ENCODE measurements at regions not wholly inside any gene's neighbourhood (a gene's known extent, or its start where the extent isn't known, plus 50 kb on each side); places are given as distances from the start of the nearest gene placed in this dataset.
A peak's percentile ranks its signal among the peaks of the same experiment; 100 is the strongest.
"Not testable (repeated sequence)": the region's sequence is repeated elsewhere in the genome, so short reads cannot be mapped to it uniquely, and the experiment has no call there.

- Mint-ChIP-seq H3K36me3 (ENCODE audit: low read depth) (no peaks in the 10 kb centered on the region), H3K9me3 (peaks cover 3% of the 10 kb centered on the region)
- no peak for DNase-seq
These were observed 117.5 kb upstream of the CDK13 start for GRCh38 chr7:39832519-39833085.

GRCh38 chr7:39833180-39833799, 116.8 kb upstream of the CDK13 start:
- not testable (repeated sequence) for H3K9me3 Mint-ChIP-seq; H3K36me3 Mint-ChIP-seq (ENCODE audit: low read depth); H3K27ac Mint-ChIP-seq
- DNase-seq, result peak; percentile 84
- H3K27me3 Mint-ChIP-seq (ENCODE audit: low read depth, poor library complexity), result peaks cover 52% of the 10 kb centered on the region
- H3K4me3 Mint-ChIP-seq, result peak overlapping the region; percentile 82
- H3K4me1 Mint-ChIP-seq, result peaks cover 34% of the 10 kb centered on the region

More at GRCh38 chr7:39832519-39833085, 117.5 kb upstream of the CDK13 start:
- Mint-ChIP-seq H3K4me3 (peak overlapping the region; percentile 74), H3K4me1 (peaks cover 40% of the 10 kb centered on the region), H3K27me3 (ENCODE audit: low read depth, poor library complexity) (peaks cover 52% of the 10 kb centered on the region), H3K27ac (no peak overlapping the region)
- TF ChIP-seq, protein P1, sequence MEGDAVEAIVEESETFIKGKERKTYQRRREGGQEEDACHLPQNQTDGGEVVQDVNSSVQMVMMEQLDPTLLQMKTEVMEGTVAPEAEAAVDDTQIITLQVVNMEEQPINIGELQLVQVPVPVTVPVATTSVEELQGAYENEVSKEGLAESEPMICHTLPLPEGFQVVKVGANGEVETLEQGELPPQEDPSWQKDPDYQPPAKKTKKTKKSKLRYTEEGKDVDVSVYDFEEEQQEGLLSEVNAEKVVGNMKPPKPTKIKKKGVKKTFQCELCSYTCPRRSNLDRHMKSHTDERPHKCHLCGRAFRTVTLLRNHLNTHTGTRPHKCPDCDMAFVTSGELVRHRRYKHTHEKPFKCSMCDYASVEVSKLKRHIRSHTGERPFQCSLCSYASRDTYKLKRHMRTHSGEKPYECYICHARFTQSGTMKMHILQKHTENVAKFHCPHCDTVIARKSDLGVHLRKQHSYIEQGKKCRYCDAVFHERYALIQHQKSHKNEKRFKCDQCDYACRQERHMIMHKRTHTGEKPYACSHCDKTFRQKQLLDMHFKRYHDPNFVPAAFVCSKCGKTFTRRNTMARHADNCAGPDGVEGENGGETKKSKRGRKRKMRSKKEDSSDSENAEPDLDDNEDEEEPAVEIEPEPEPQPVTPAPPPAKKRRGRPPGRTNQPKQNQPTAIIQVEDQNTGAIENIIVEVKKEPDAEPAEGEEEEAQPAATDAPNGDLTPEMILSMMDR (IDR thresholded peaks at IDR 0.05), result no peak

GRCh38 chr7:39833865-39834634, 116.0 kb upstream of the CDK13 start:
- H3K27ac Mint-ChIP-seq; H3K9me3 Mint-ChIP-seq; H3K36me3 Mint-ChIP-seq (ENCODE audit: low read depth); DNase-seq: not testable (repeated sequence)
- Mint-ChIP-seq H3K27me3 (ENCODE audit: low read depth, poor library complexity) (peaks cover 47% of the 10 kb centered on the region), H3K4me3 (peak overlapping the region; percentile 82), H3K4me1 (peaks cover 26% of the 10 kb centered on the region)

DNA sequence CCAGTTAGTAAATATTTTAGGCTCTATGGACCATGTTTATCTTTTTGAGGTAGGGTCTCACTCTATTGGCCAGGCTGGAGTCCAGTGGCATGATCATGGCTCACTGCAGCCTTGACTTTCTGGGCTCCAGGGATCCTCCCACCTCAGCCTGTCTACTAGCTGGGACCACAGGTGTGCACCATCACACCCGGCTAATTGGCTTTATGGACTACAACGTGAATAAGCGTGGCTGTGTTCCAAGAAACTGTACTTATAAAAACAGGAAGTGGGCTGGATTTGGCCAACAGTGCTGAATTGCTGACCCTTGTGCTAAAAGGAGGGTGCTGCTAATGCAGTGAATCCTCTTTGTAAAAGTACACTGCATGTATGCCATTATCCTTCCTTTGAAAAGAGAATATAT, 111.7 kb upstream of the CDK13 start:
- peaks cover 37% of the 10 kb centered on the region for H3K27me3 Mint-ChIP-seq (ENCODE audit: low read depth, poor library complexity)
- no peak for DNase-seq
- peaks cover 22% of the 10 kb centered on the region for H3K4me1 Mint-ChIP-seq
- no peaks in the 10 kb centered on the region for H3K36me3 Mint-ChIP-seq (ENCODE audit: low read depth)
- no peaks in the 10 kb centered on the region for H3K9me3 Mint-ChIP-seq
- TF ChIP-seq, protein P1 (IDR thresholded peaks at IDR 0.05), result no peak
- no peak overlapping the region for H3K27ac Mint-ChIP-seq
- H3K4me3 Mint-ChIP-seq, result no peak overlapping the region

GRCh38 chr7:39845006-39845405, 105.0 kb upstream of the CDK13 start:
- no peaks in the 10 kb centered on the region for H3K9me3 Mint-ChIP-seq

DNA sequence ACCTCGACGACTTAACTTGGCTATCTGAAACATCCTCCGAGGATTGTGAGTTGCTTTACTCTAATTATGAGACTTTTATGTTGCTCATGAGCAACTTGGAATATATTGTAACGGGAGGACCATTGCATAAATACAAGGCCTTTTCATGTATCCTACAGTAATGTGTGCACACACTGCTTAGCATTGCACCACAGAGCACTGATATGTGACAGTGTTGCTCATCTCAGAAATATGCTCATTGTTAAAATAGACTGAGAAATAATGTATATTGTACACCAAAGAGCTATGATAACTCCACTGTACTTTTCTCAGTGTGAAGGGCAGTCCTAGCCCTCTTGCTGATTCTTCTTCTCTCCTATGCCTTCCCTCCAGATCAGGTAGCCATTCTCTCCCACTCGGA, 102.8 kb upstream of the CDK13 start:
- Mint-ChIP-seq H3K27me3 (ENCODE audit: low read depth, poor library complexity) (peaks cover 21% of the 10 kb centered on the region), H3K27ac (no peak overlapping the region)

More at GRCh38 chr7:39845006-39845405, 105.0 kb upstream of the CDK13 start:
- no peak for DNase-seq
- Mint-ChIP-seq H3K27me3 (ENCODE audit: low read depth, poor library complexity) (peaks cover 21% of the 10 kb centered on the region), H3K36me3 (ENCODE audit: low read depth) (no peaks in the 10 kb centered on the region), H3K4me1 (no peaks in the 10 kb centered on the region), H3K4me3 (no peak overlapping the region), H3K27ac (no peak overlapping the region)
- TF ChIP-seq, protein P1 (IDR thresholded peaks at IDR 0.05), result no peak

More for the DNA sequence above, 102.8 kb upstream of the CDK13 start:
- Mint-ChIP-seq H3K9me3 (no peaks in the 10 kb centered on the region), H3K4me1 (no peaks in the 10 kb centered on the region), H3K36me3 (ENCODE audit: low read depth) (no peaks in the 10 kb centered on the region), H3K4me3 (no peak overlapping the region)
- no peak for DNase-seq
- TF ChIP-seq, protein P1 (IDR thresholded peaks at IDR 0.05), result no peak

Data from nephron progenitor cell (in vitro differentiated cells).